Endothelial cell of umbilical vein (primary cell): ENCODE measurements at regions not wholly inside any gene's neighbourhood (a gene's known extent, or its start where the extent isn't known, plus 50 kb on each side); places are given as distances from the start of the nearest gene placed in this dataset.

Source experiments
- EZH2 ChIP-seq: IDR thresholded peaks from 2 replicates; pipeline ENCODE4 v1.6.1; 2012; ENCODE audit warnings: borderline replicate concordance, low read depth, mild to moderate bottlenecking, moderate library complexity, low read length, inconsistent platforms; ENCODE audit not compliant: severe bottlenecking
- POLR2A ChIP-seq: IDR thresholded peaks from 2 replicates; pipeline ENCODE4 v1.6.1; 2012; ENCODE audit warnings: low read depth, mild to moderate bottlenecking, control low read depth, low read length
- TF ChIP-seq, protein P1 (sequence below), 2 donors: IDR thresholded peaks; 1 replicate in 1 of 2; 2 replicates in 1 of 2; pipeline ENCODE4 v1.5.1; 2011; ENCODE audit warnings: low read length in 2 of 2, mild to moderate bottlenecking in 2 of 2, moderate library complexity in 2 of 2, control low read depth in 1 of 2, inconsistent platforms in 1 of 2, low read depth in 1 of 2; ENCODE audit not compliant: insufficient read depth in 1 of 2; ENCODE audit errors: extremely low read depth in 1 of 2

DNA sequence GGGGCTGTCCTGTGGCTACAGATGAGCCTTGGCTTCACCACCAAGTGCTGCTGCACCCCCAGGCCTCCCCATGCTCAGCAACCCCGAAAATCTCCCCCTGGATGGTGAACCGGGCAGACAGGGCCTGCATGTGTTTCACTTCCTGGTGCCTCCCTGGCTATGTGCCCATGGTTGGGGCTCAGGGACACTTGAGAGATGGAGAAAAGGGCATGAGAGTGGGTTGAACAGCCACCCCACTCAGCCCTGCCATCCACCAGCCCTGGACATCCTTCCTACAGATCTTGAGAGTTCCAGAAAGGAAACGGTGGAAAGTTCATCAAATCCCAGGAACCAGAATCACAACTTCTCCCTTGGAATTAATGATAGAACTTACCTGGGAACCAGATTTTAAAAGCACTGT is 74.7 kb upstream of the TEX51 start:
- TF ChIP-seq, protein P1, sequence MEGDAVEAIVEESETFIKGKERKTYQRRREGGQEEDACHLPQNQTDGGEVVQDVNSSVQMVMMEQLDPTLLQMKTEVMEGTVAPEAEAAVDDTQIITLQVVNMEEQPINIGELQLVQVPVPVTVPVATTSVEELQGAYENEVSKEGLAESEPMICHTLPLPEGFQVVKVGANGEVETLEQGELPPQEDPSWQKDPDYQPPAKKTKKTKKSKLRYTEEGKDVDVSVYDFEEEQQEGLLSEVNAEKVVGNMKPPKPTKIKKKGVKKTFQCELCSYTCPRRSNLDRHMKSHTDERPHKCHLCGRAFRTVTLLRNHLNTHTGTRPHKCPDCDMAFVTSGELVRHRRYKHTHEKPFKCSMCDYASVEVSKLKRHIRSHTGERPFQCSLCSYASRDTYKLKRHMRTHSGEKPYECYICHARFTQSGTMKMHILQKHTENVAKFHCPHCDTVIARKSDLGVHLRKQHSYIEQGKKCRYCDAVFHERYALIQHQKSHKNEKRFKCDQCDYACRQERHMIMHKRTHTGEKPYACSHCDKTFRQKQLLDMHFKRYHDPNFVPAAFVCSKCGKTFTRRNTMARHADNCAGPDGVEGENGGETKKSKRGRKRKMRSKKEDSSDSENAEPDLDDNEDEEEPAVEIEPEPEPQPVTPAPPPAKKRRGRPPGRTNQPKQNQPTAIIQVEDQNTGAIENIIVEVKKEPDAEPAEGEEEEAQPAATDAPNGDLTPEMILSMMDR (IDR thresholded peaks at IDR 0.05; ENCODE audit: extremely low read depth in 1 of 2, insufficient read depth in 1 of 2, low read depth in 1 of 2, low read length in 2 of 2): no peak
- TF ChIP-seq EZH2 (no peak), POLR2A (no peak)
